ENCODE measurements at regions not wholly inside any gene's neighbourhood (a gene's known extent, or its start where the extent isn't known, plus 50 kb on each side); places are given as distances from the start of the nearest gene placed in this dataset.

- Histone ChIP-seq H3K4me1 (no peaks in the 10 kb centered on the region), H3K27ac (no peak overlapping the region), H3K9me3 (no peaks in the 10 kb centered on the region), H3K4me3 (no peak overlapping the region), H3K36me3 (no peaks in the 10 kb centered on the region), H3K27me3 (peaks cover 0 to 55% of the 10 kb centered on the region in 2 donors)
- TF ChIP-seq CTCF (IDR thresholded peaks at IDR 0.05) = no peak
- intact Hi-C loops (cut with DNase I; ENCODE audit: low total_unique reads) = no loop called here
- DNase-seq = no peak
Measured at GRCh38 chr9:36759141-36759540, 186.4 kb downstream of the MELK start.

GRCh38 chr9:36759976-36760375 lies 187.3 kb downstream of the MELK start:
- peaks cover 0 to 57% of the 10 kb centered on the region in 2 donors for H3K27me3 ChIP-seq

GRCh38 chr9:36760667-36761420 lies 188.1 kb downstream of the MELK start:
- intact Hi-C loops (cut with DNase I; ENCODE audit: low total_unique reads) = no loop called here

More at GRCh38 chr9:36759976-36760375, 187.3 kb downstream of the MELK start:
- no peaks in the 10 kb centered on the region for H3K4me1 ChIP-seq
- no peak for DNase-seq
- H3K27ac ChIP-seq = no peak overlapping the region
- no peaks in the 10 kb centered on the region for H3K36me3 ChIP-seq
- no peak overlapping the region for H3K4me3 ChIP-seq
- intact Hi-C loops (cut with DNase I; ENCODE audit: low total_unique reads) = no loop called here
- TF ChIP-seq CTCF (IDR thresholded peaks at IDR 0.05) = no peak
- no peaks in the 10 kb centered on the region for H3K9me3 ChIP-seq

GRCh38 chr9:36762958-36763357 lies 190.3 kb downstream of the MELK start:
- TF ChIP-seq CTCF (IDR thresholded peaks at IDR 0.05) = no peak
- intact Hi-C loops (cut with DNase I; ENCODE audit: low total_unique reads) = no loop called here
- no peaks in the 10 kb centered on the region for H3K9me3 ChIP-seq
- H3K4me3 ChIP-seq = no peak overlapping the region
- H3K4me1 ChIP-seq = no peaks in the 10 kb centered on the region
- H3K27ac ChIP-seq = no peak overlapping the region
- no peak for DNase-seq
- peaks cover 0 to 60% of the 10 kb centered on the region in 2 donors for H3K27me3 ChIP-seq
- H3K36me3 ChIP-seq = no peaks in the 10 kb centered on the region

More at GRCh38 chr9:36760667-36761420, 188.1 kb downstream of the MELK start:
- DNase-seq = no peak
- no peak for TF ChIP-seq CTCF (IDR thresholded peaks at IDR 0.05)
- Histone ChIP-seq H3K9me3 (no peaks in the 10 kb centered on the region), H3K27ac (no peak overlapping the region), H3K27me3 (peaks cover 0 to 61% of the 10 kb centered on the region in 2 donors), H3K36me3 (no peaks in the 10 kb centered on the region), H3K4me1 (no peaks in the 10 kb centered on the region), H3K4me3 (no peak overlapping the region)

- intact Hi-C loops (cut with DNase I; ENCODE audit: low total_unique reads) = no loop called here
Measured at GRCh38 chr9:36763778-36764177, 191.1 kb downstream of the MELK start.

More at GRCh38 chr9:36763778-36764177, 191.1 kb downstream of the MELK start:
- no peak for DNase-seq
- H3K36me3 ChIP-seq = no peaks in the 10 kb centered on the region
- no peaks in the 10 kb centered on the region for H3K9me3 ChIP-seq
- TF ChIP-seq CTCF (IDR thresholded peaks at IDR 0.05) = no peak
- no peak overlapping the region for H3K4me3 ChIP-seq
- H3K27ac ChIP-seq = no peak overlapping the region
- peaks cover 0 to 59% of the 10 kb centered on the region in 2 donors for H3K27me3 ChIP-seq
- no peaks in the 10 kb centered on the region for H3K4me1 ChIP-seq

Measured in tibial artery (tissue), 4 donors.